KMS-11 (cell line): ENCODE measurements at regions not wholly inside any gene's neighbourhood (a gene's known extent, or its start where the extent isn't known, plus 50 kb on each side); places are given as distances from the start of the nearest gene placed in this dataset.

Source experiments
- H2AFZ ChIP-seq: fragments of 200-600 bp; sonication (generic); 2 replicates; pipeline ENCODE4 v1.6.1; 2016; ENCODE audit warnings: antibody characterized with exemption, mixed run types, low read depth
- H3K27ac ChIP-seq: fragments of 200-600 bp; sonication (generic); 2 replicates; pipeline ENCODE4 v1.6.1; 2016; ENCODE audit warnings: mild to moderate bottlenecking, mixed run types
- H3K27me3 ChIP-seq: fragments of 200-600 bp; sonication (generic); 2 replicates; pipeline ENCODE4 v1.6.1; 2017; ENCODE audit warnings: mild to moderate bottlenecking, low read depth, mixed run types, moderate library complexity; ENCODE audit not compliant: insufficient read depth
- H3K36me3 ChIP-seq: fragments of 200-600 bp; sonication (generic); 2 replicates; pipeline ENCODE4 v1.6.1; 2017; ENCODE audit warnings: mild to moderate bottlenecking, mixed run types; ENCODE audit not compliant: insufficient read depth
- H3K4me1 ChIP-seq: fragments of 200-600 bp; sonication (generic); 2 replicates; pipeline ENCODE4 v1.6.1; 2016; ENCODE audit warnings: mild to moderate bottlenecking, low read depth, mixed run types; ENCODE audit not compliant: poor library complexity, severe bottlenecking
- H3K4me2 ChIP-seq: fragments of 200-600 bp; sonication (generic); 2 replicates; pipeline ENCODE4 v1.7.0; 2016; ENCODE audit warnings: mild to moderate bottlenecking, mixed run types
- H3K4me3 ChIP-seq: fragments of 200-600 bp; sonication (generic); IDR thresholded peaks from 2 replicates; pipeline ENCODE4 v1.6.1; 2017; ENCODE audit warnings: low read depth, low read length, mixed read lengths; ENCODE audit not compliant: insufficient read depth
- H3K79me2 ChIP-seq: fragments of 200-600 bp; sonication (generic); 2 replicates; pipeline ENCODE4 v1.6.1; 2016; ENCODE audit warnings: low read depth, mixed run types; ENCODE audit not compliant: insufficient read depth
- H3K9ac ChIP-seq: fragments of 200-600 bp; sonication (generic); 2 replicates; pipeline ENCODE4 v1.6.1; 2016; ENCODE audit warnings: mild to moderate bottlenecking, mixed run types
- H4K20me1 ChIP-seq: fragments of 200-600 bp; sonication (generic); 2 replicates; pipeline ENCODE4 v1.6.1; 2016; ENCODE audit warnings: mild to moderate bottlenecking, mixed run types; ENCODE audit not compliant: insufficient read depth
- CTCF ChIP-seq: fragments of 200-600 bp; sonication (generic); conservative IDR thresholded peaks from 2 replicates; pipeline ENCODE4 v1.6.1; 2017; ENCODE audit warnings: low read depth, mild to moderate bottlenecking, antibody characterized with exemption, low read length, moderate library complexity, mixed read lengths

GRCh38 chr14:49221316-49221715 is 364.9 kb downstream of the RPS29 start:
- Histone ChIP-seq H4K20me1 (no peaks in the 10 kb centered on the region), H3K9ac (no peak overlapping the region), H3K79me2 (no peaks in the 10 kb centered on the region), H3K27ac (no peak overlapping the region), H2AFZ (no peak overlapping the region), H3K4me3 (no peak overlapping the region), H3K27me3 (no peaks in the 10 kb centered on the region), H3K36me3 (no peaks in the 10 kb centered on the region), H3K4me1 (no peaks in the 10 kb centered on the region), H3K4me2 (no peak overlapping the region)
- TF ChIP-seq CTCF: no peak

GRCh38 chr14:49220492-49220891 is 365.7 kb downstream of the RPS29 start:
- no peaks in the 10 kb centered on the region for H4K20me1 ChIP-seq
- no peak overlapping the region for H2AFZ ChIP-seq
- H3K4me2 ChIP-seq: no peak overlapping the region
- no peaks in the 10 kb centered on the region for H3K4me1 ChIP-seq
- H3K27me3 ChIP-seq: no peaks in the 10 kb centered on the region
- H3K36me3 ChIP-seq: no peaks in the 10 kb centered on the region
- no peak overlapping the region for H3K4me3 ChIP-seq
- no peak for TF ChIP-seq CTCF
- no peak overlapping the region for H3K9ac ChIP-seq
- no peak overlapping the region for H3K27ac ChIP-seq
- no peaks in the 10 kb centered on the region for H3K79me2 ChIP-seq

GRCh38 chr14:49218436-49219092 is 367.6 kb downstream of the RPS29 start:
- H2AFZ ChIP-seq: no peak overlapping the region

GRCh38 chr14:49212721-49213120 is 373.5 kb downstream of the RPS29 start:
- Histone ChIP-seq H3K27me3 (no peaks in the 10 kb centered on the region), H3K4me1 (no peaks in the 10 kb centered on the region), H3K27ac (no peak overlapping the region), H3K36me3 (no peaks in the 10 kb centered on the region), H4K20me1 (no peaks in the 10 kb centered on the region), H3K79me2 (no peaks in the 10 kb centered on the region), H3K4me3 (no peak overlapping the region), H3K4me2 (no peak overlapping the region), H2AFZ (no peak overlapping the region), H3K9ac (no peak overlapping the region)
- TF ChIP-seq CTCF: no peak

More at GRCh38 chr14:49218436-49219092, 367.6 kb downstream of the RPS29 start:
- no peak overlapping the region for H3K27ac ChIP-seq
- no peak for TF ChIP-seq CTCF
- H4K20me1 ChIP-seq: no peaks in the 10 kb centered on the region
- no peak overlapping the region for H3K9ac ChIP-seq
- no peak overlapping the region for H3K4me2 ChIP-seq
- no peaks in the 10 kb centered on the region for H3K79me2 ChIP-seq
- H3K36me3 ChIP-seq: no peaks in the 10 kb centered on the region
- no peaks in the 10 kb centered on the region for H3K4me1 ChIP-seq
- no peaks in the 10 kb centered on the region for H3K27me3 ChIP-seq
- H3K4me3 ChIP-seq: no peak overlapping the region
